ENCODE measurements at regions not wholly inside any gene's neighbourhood (a gene's known extent, or its start where the extent isn't known, plus 50 kb on each side); places are given as distances from the start of the nearest gene placed in this dataset.
"Not testable (repeated sequence)": the region's sequence is repeated elsewhere in the genome, so short reads cannot be mapped to it uniquely, and the experiment has no call there.

GRCh38 chr5:36786448-36787012, 90.0 kb upstream of the NIPBL start:
- DNase-seq, result no peak

DNA sequence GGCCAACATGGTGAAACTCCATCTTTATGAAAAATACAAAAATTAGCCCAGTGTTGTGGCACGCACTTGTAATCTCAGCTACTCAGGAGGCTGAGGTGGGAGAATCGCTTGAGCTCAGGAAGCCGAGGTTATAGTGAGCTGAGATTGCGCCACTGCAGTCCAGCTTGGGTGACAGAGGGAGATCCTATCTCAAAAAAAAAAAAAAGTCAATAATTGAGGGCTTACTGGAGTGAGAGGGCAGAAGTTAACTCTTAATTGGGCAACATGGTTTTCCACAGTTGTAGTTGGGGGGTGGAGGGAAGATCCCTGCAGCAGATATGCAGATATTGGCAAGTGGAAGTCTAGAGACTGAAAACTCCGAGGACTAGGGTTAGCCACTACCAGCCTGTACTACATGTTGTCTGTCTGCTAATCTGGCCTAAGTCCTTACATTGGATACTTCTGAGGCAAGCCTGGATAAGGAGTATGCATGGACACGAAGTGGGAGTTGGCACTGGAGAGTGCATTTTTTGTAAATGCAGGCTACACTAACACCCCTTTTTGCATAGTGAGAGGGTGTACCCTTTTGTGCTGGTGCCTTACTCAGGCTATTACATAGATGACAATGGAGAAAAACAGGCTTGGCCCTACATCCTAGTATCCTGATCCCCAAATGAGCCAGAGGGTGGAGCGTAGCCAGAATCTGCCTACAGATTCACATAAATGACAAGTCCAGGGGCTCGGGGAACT, 89.0 kb upstream of the NIPBL start:
- DNase-seq, result no peak

GRCh38 chr5:36790847-36791246, 85.7 kb upstream of the NIPBL start:
- no peak for DNase-seq

DNA sequence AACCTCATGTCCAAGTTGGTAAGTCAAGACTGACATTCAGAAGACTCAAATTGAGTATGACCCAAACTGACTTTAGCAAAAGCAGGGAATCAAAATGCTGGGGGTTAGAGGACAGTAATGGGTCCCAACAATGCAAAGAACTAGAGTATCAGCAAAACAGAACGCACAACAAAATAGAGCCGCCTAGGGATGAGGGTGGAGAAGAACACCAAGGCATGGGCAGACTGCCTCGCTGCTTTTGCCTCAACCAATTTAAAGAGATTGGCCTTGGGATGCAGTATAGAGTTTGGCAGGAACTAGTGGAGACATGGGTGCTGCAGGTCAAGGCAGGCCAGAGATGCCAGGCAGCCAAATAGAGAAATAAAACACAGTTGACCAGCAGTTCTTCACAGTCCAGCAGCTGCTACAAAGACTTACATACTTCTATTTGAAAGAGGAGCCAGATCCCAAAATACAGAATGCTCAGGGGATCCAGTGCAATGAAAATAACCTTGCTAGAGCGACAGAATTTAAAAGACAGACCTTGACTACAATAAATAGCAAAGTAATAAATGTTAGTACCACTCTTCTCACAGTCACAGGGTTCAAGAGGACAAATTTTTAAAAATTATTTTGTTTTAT, 83.9 kb upstream of the NIPBL start:
- no peak for DNase-seq

GRCh38 chr5:36795366-36795765, 81.2 kb upstream of the NIPBL start:
- DNase-seq, result no peak

DNA sequence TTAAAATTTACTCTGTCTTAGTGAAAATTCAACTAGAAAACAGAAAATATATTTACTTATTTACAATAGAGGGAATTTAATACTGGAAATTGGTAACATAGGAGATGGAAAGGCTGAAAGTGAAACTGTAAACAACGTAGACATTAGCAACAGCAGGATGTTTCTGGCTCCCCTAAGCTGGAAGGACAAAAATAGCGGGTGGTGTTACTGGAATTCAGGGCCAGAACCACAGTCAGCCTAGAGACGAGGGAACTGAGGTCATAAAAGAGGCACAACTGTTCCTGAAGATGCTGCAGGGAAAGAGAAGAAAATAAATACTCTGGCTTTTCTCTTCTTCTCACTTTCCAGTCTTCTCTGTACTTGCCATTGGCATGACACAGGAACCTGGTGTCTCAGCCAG, 80.4 kb upstream of the NIPBL start:
- no peak for DNase-seq

DNA sequence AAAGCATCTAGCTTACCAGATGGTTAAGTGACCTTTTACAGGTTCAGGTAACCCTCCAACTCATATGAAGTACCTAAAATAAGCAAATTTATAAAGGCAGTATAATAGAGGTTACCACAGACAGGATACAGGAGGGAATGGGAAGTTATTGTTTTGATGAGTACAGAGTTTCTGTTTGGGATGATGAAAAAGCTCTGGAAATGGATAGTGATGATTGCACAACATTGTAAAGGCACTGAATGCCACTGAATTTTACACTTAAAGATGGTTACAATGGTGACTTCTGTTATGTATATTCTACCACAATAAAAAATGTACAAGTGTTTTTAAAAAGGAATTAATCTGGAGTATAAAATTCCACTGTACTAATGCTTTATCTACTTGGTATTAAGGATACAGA, 75.0 kb upstream of the NIPBL start:
- DNase-seq, result no peak

DNA sequence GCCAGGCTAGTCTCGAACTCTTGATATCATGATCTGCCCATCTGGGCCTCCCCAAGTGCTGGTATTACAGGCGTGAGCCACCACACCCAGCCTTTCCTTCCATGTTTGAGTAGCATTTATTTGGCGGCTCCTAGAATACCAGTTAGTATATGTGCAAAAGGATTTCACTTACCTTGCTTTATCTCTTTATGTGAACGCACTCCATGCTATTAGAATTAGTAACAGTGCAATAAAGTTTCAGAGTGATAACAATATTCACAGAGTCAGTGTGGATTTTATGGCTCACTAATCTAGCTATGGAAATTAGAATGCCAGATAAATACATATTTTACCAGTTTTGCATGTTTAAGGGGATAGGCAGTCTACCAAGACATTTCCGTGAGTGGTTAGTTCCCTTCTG, 74.4 kb upstream of the NIPBL start:
- DNase-seq, result no peak

GRCh38 chr5:36813249-36813648, 63.3 kb upstream of the NIPBL start:
- not testable (repeated sequence) for DNase-seq

DNA sequence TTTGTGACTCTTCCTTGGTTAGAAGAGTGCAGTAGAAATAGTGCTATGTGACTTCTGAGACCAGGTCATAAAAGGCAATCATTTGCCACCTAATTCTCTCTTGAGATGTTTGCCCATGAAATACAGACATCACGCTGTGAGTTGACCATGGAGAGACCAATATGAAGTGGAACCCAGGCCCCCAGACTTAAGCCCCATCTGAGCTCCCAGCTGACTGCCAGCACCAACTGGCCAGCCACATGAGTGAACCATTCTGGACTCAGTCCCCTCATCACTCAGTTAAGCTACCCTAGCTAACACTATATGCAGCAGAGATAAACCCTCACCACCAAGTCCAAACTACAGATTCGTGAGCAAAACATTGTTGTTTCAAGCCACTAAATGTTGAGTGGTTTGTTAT, 60.7 kb upstream of the NIPBL start:
- DNase-seq, result no peak

- DNase-seq, result no peak
Measured at GRCh38 chr5:36820900-36821299, 55.7 kb upstream of the NIPBL start.

DNA sequence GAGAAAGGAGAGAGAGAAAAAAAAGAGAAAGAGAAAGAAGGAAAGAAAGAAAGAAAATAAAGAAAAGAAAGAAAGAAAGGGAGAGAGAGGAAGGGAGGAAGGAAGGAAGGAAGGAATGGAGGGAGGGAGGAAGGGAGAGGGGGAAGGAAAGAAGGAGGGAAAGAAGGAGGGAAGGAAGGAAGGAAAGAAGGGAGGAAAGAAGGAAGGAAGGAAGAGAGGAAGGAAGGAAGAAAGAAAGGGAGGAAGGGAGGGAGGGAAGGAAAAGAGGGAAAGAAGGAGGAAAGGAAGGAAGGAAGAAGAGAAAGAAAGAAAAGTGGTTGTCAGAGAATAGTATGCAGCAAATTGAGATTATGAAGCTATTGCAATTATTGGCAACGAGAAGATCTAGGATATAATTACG, 49.9 kb upstream of the NIPBL start:
- no peak for DNase-seq

Data from stimulated activated CD4-positive, alpha-beta T cell treated with anti-CD3 and anti-CD28 coated beads, Interleukin-12 subunit alpha, Interleukin-12 subunit beta, amount 100 ng/mL, for 4 hours (primary cell).